Type B pancreatic cell (in vitro differentiated cells): ENCODE measurements at regions not wholly inside any gene's neighbourhood (a gene's known extent, or its start where the extent isn't known, plus 50 kb on each side); places are given as distances from the start of the nearest gene placed in this dataset.

Experiments
- DNase-seq: peaks from one replicate; pipeline ENCODE4 v3.0.0; 2021; ENCODE audit warnings: mixed read lengths; ENCODE audit not compliant: unreplicated experiment; ENCODE audit errors: extremely low spot score
- H3K27ac Mint-ChIP-seq: 2 replicates; pipeline ENCODE4 v1.8.0; 2021; ENCODE audit warnings: mild to moderate bottlenecking, mixed read lengths
- H3K27me3 Mint-ChIP-seq: 2 replicates; pipeline ENCODE4 v1.8.0; 2021; ENCODE audit warnings: mixed read lengths
- H3K36me3 Mint-ChIP-seq: 2 replicates; pipeline ENCODE4 v1.8.0; 2021; ENCODE audit warnings: mixed read lengths
- H3K4me1 Mint-ChIP-seq: one replicate; pipeline ENCODE4 v1.8.0; 2021; ENCODE audit warnings: mixed read lengths; ENCODE audit not compliant: unreplicated experiment
- H3K4me3 Mint-ChIP-seq: 2 replicates; pipeline ENCODE4 v1.8.0; 2021; ENCODE audit warnings: mild to moderate bottlenecking, mixed read lengths
- H3K9me3 Mint-ChIP-seq: 2 replicates; pipeline ENCODE4 v1.8.0; 2021; ENCODE audit warnings: mixed read lengths
- CTCF ChIP-seq: fragments of 200-600 bp; sonication (generic); conservative IDR thresholded peaks from 2 replicates; pipeline ENCODE4 v1.5.0; 2021; ENCODE audit warnings: antibody characterized with exemption, mild to moderate bottlenecking

DNA sequence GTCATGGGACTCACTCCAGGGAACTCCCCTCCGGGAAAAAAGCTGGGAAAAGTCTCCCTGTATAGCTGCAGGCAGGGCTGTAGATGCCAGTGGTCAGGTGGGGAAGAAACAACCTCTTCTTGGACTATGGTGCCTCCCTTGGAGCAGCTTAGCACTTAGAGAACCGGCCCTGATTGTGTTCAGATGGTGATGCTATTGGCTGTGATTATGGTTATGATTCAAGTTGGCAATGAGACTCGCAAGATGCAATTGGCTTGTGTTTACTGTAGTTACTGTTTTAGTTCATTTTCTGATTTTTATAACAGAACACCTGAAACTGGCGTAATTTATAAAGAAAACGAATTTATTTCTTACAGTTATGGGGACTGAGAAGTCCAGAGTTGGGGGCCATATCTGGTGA is 80.9 kb upstream of the ADRA1D start:
- H3K4me3 Mint-ChIP-seq, result no peak overlapping the region
- H3K9me3 Mint-ChIP-seq, result no peaks in the 10 kb centered on the region
- no peak for TF ChIP-seq CTCF
- H3K27me3 Mint-ChIP-seq, result peaks cover 3% of the 10 kb centered on the region
- DNase-seq, result no peak
- no peak overlapping the region for H3K27ac Mint-ChIP-seq
- H3K36me3 Mint-ChIP-seq, result no peaks in the 10 kb centered on the region
- H3K4me1 Mint-ChIP-seq, result peaks cover 3% of the 10 kb centered on the region

DNA sequence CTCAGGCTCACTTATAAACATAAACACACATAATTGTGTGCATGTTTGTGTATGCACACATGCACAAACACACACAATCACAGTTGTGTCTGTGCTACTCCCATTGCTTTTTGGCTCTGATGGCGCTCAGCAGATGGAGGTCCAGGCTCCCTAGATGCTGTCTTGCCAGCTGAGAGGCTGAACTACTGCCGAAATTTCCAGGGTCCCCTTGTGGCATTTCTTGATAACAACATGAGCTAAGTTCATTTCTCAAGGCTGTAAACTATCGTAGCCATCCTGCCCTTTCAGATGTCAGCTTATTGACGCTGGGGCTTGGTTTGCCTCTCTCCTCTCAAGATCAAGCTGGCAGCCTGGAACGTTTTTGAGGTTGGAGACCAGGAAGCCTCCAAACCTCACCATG is 80.1 kb upstream of the ADRA1D start:
- no peak for TF ChIP-seq CTCF
- Mint-ChIP-seq H3K27ac (no peak overlapping the region), H3K27me3 (peaks cover 4% of the 10 kb centered on the region), H3K4me1 (peaks cover 3% of the 10 kb centered on the region), H3K9me3 (no peaks in the 10 kb centered on the region), H3K4me3 (no peak overlapping the region), H3K36me3 (no peaks in the 10 kb centered on the region)
- DNase-seq, result no peak

- Mint-ChIP-seq H3K27me3 (peaks cover 6% of the 10 kb centered on the region), H3K4me3 (no peak overlapping the region), H3K4me1 (peaks cover 3% of the 10 kb centered on the region), H3K27ac (no peak overlapping the region), H3K9me3 (no peaks in the 10 kb centered on the region), H3K36me3 (no peaks in the 10 kb centered on the region)
- DNase-seq, result no peak
- TF ChIP-seq CTCF, result no peak
Measured at GRCh38 chr20:4328541-4328940, 79.5 kb upstream of the ADRA1D start.

DNA sequence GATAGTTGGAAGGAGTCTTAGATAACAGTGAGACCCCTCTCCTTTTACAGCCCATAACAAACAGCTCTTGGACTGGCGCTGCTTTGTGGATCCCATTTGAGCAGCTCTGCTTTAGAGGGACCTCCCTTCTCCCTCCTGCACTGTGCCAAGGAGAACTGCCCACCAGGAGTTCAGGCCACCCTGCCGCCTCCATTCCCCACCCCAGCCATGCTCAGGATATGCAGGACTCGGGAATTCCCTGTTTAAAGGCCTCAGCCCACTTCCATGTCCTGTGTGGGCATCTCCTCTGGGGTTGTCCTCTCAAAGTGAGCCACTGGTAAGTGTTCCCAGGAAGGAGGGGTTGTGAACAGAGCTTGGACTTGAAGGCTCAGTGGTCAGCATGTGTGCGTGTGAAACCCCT is 78.9 kb upstream of the ADRA1D start:
- Mint-ChIP-seq H3K4me3 (no peak overlapping the region), H3K27ac (no peak overlapping the region), H3K36me3 (no peaks in the 10 kb centered on the region), H3K4me1 (peaks cover 3% of the 10 kb centered on the region), H3K27me3 (peaks cover 8% of the 10 kb centered on the region), H3K9me3 (peaks cover 2% of the 10 kb centered on the region)
- TF ChIP-seq CTCF, result no peak
- no peak for DNase-seq

DNA sequence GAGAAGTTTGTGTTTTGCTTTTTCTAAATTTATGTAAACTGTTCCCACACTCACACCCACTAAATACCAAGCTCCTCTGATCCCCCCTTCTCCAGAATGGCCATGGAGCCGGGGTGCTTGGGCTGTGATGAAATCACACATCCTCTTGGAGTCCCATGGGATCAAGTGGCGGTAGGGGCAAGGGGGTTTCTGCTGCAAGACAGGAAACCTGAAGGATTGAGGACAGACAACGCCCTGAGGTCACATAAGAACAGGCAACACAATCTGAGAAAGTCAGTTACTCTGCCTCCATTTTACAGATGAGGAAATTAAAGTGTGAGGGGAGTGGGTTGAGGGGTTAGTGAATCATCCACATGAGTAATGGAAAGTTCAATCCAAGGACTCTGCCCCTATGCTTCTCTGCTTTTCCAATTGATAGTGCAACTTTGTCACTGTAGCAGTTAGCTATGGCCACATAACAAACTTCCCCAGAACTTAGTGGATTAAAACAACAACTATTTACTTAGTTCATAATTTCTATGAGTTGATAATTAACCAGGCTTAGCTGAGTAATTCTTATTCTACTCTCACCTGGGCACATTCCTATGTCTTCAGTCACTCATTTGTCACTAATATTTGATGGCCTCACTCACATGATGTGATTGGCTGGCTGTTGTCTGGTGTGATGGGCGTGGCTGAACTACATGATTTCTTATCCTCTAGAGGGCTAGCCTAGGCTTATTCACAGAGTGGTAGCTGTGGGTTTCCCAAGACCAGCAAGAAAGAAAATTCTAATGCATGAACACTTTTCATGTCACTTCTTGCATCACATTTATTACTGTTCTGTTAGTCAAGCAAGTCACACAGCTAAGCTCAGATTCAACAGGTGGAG is 77.3 kb upstream of the ADRA1D start:
- Mint-ChIP-seq H3K4me1 (no peaks in the 10 kb centered on the region), H3K27me3 (peaks cover 11% of the 10 kb centered on the region), H3K36me3 (no peaks in the 10 kb centered on the region), H3K9me3 (peaks cover 8% of the 10 kb centered on the region), H3K27ac (peak overlapping the region; percentile 58), H3K4me3 (no peak overlapping the region)
- no peak for TF ChIP-seq CTCF
- DNase-seq, result no peak
